H9 (cell line): ENCODE measurements at regions not wholly inside any gene's neighbourhood (a gene's known extent, or its start where the extent isn't known, plus 50 kb on each side); places are given as distances from the start of the nearest gene placed in this dataset.

Source experiments
- DNase-seq: peaks from one replicate; pipeline ENCODE4 v3.0.0-alpha.2; 2017
- H2AFZ ChIP-seq: one replicate; pipeline ENCODE4 v1.6.1; 2013; ENCODE audit warnings: mild to moderate bottlenecking, low read length, control low read depth, moderate library complexity
- H2AK5ac ChIP-seq: 2 replicates; pipeline ENCODE4 v1.6.1; 2013; ENCODE audit warnings: low read length, control low read depth, mixed read lengths; ENCODE audit not compliant: insufficient read length
- H2BK120ac ChIP-seq: one replicate; pipeline ENCODE4 v1.6.1; 2013; ENCODE audit warnings: low read depth, mild to moderate bottlenecking, low read length, control low read depth, inconsistent platforms; ENCODE audit not compliant: poor library complexity, severe bottlenecking
- H2BK12ac ChIP-seq: 2 replicates; pipeline ENCODE4 v1.6.1; 2013; ENCODE audit warnings: low read length, control low read depth, mixed read lengths, low read depth; ENCODE audit not compliant: insufficient read length
- H2BK15ac ChIP-seq: 2 replicates; pipeline ENCODE4 v1.6.1; 2013; ENCODE audit warnings: low read depth, low read length, control low read depth
- H2BK20ac ChIP-seq: one replicate; pipeline ENCODE4 v1.6.1; 2013; ENCODE audit warnings: low read depth, mild to moderate bottlenecking, low read length, control low read depth, inconsistent platforms; ENCODE audit not compliant: poor library complexity, severe bottlenecking
- H2BK5ac ChIP-seq: 2 replicates; pipeline ENCODE4 v1.6.1; 2013; ENCODE audit warnings: low read length, control low read depth, mixed read lengths; ENCODE audit not compliant: insufficient read length
- H3K14ac ChIP-seq: 2 replicates; pipeline ENCODE4 v1.6.1; 2013; ENCODE audit warnings: low read length, control low read depth; ENCODE audit not compliant: insufficient read depth
- H3K18ac ChIP-seq: 2 replicates; pipeline ENCODE4 v1.6.1; 2013; ENCODE audit warnings: low read depth, mild to moderate bottlenecking, mixed read lengths, low read length, control low read depth; ENCODE audit not compliant: insufficient read length
- H3K23ac ChIP-seq: 2 replicates; pipeline ENCODE4 v1.6.1; 2013; ENCODE audit warnings: low read length, control low read depth, mixed read lengths, low read depth; ENCODE audit not compliant: insufficient read length
- H3K23me2 ChIP-seq: 2 replicates; pipeline ENCODE4 v1.6.1; 2013; ENCODE audit warnings: low read depth, mild to moderate bottlenecking, mixed read lengths, low read length, control low read depth; ENCODE audit not compliant: insufficient read length, poor library complexity, severe bottlenecking
- H3K27ac ChIP-seq: 2 replicates; pipeline ENCODE4 v1.5.1; 2013; ENCODE audit warnings: low read length, control low read depth, mixed read lengths, low read depth; ENCODE audit not compliant: insufficient read length
- H3K27me3 ChIP-seq: 2 replicates; pipeline ENCODE4 v1.6.1; 2013; ENCODE audit warnings: low read length, control low read depth, inconsistent platforms; ENCODE audit not compliant: insufficient read depth
- H3K4ac ChIP-seq: 2 replicates; pipeline ENCODE4 v1.6.1; 2013; ENCODE audit warnings: low read depth, mild to moderate bottlenecking, control low read depth, inconsistent platforms, low read length, moderate library complexity
- H3K4me1 ChIP-seq: 2 replicates; pipeline ENCODE4 v1.6.1; 2013; ENCODE audit warnings: low read length, control low read depth, inconsistent platforms; ENCODE audit not compliant: insufficient read depth
- H3K4me2 ChIP-seq: 2 replicates; pipeline ENCODE4 v1.6.1; 2013; ENCODE audit warnings: low read length, control low read depth, mixed read lengths; ENCODE audit not compliant: insufficient read length, insufficient read depth
- H3K56ac ChIP-seq: 2 replicates; pipeline ENCODE4 v1.6.1; 2013; ENCODE audit warnings: low read depth, mild to moderate bottlenecking, mixed read lengths, low read length, control low read depth; ENCODE audit not compliant: insufficient read length
- H3K79me1 ChIP-seq: 2 replicates; pipeline ENCODE4 v1.6.1; 2013; ENCODE audit warnings: low read depth, mild to moderate bottlenecking, moderate library complexity, low read length, control low read depth, inconsistent platforms; ENCODE audit not compliant: insufficient read depth, poor library complexity, severe bottlenecking
- H3K79me2 ChIP-seq: 2 replicates; pipeline ENCODE4 v1.6.1; 2013; ENCODE audit warnings: low read length, control low read depth, inconsistent platforms; ENCODE audit not compliant: insufficient read depth
- H3K9ac ChIP-seq: 2 replicates; pipeline ENCODE4 v1.6.1; 2013; ENCODE audit warnings: low read length, control low read depth, mixed read lengths; ENCODE audit not compliant: insufficient read length; ENCODE audit errors: extremely low read depth
- H3K9me3 ChIP-seq: one replicate; pipeline ENCODE4 v1.6.1; 2013; ENCODE audit warnings: low read depth, low read length, inconsistent platforms; ENCODE audit not compliant: control insufficient read depth
- H3T11ph ChIP-seq: one replicate; pipeline ENCODE4 v1.6.1; 2013; ENCODE audit warnings: mild to moderate bottlenecking, low read length, control low read depth, inconsistent platforms
- H4K20me1 ChIP-seq: one replicate; pipeline ENCODE4 v1.6.1; 2013; ENCODE audit not compliant: control insufficient read depth, insufficient read length, insufficient read depth
- H4K5ac ChIP-seq: 2 replicates; pipeline ENCODE4 v1.6.1; 2013; ENCODE audit warnings: low read depth, mild to moderate bottlenecking, mixed read lengths, low read length, control low read depth; ENCODE audit not compliant: insufficient read length
- H4K8ac ChIP-seq: replicated peaks from 2 replicates; pipeline ENCODE4 v1.6.1; 2013; ENCODE audit warnings: low read length, control low read depth, mixed read lengths, low read depth; ENCODE audit not compliant: insufficient read length
- H4K91ac ChIP-seq: 2 replicates; pipeline ENCODE4 v1.6.1; 2013; ENCODE audit warnings: low read depth, mild to moderate bottlenecking, moderate library complexity, mixed read lengths, low read length, control low read depth; ENCODE audit not compliant: insufficient read length
- H3K27ac Mint-ChIP-seq, 3 experiments: 2 replicates in 2 of 3; 3 replicates in 1 of 3; pipeline ENCODE4 v1.8.0; 2020 to 2021; ENCODE audit warnings: mixed read lengths in 3 of 3, mild to moderate bottlenecking in 1 of 3, moderate library complexity in 1 of 3
- H3K27me3 Mint-ChIP-seq: 2 replicates; pipeline ENCODE4 v1.8.0; 2021; ENCODE audit warnings: low read depth, mild to moderate bottlenecking, moderate library complexity, mixed read lengths
- H3K36me3 Mint-ChIP-seq, 3 experiments: 2 replicates in 2 of 3; 3 replicates in 1 of 3; pipeline ENCODE4 v1.8.0; 2020 to 2021; ENCODE audit warnings: low read depth in 3 of 3, mixed read lengths in 3 of 3; ENCODE audit not compliant: insufficient read depth in 1 of 3
- H3K4me1 Mint-ChIP-seq, 2 experiments: 2 replicates each; pipeline ENCODE4 v1.8.0; 2020; ENCODE audit warnings: mixed read lengths in 2 of 2
- H3K4me3 Mint-ChIP-seq, 2 experiments: 2 replicates in 1 of 2; 3 replicates in 1 of 2; pipeline ENCODE4 v1.8.0; 2020 to 2021; ENCODE audit warnings: mild to moderate bottlenecking in 2 of 2, mixed read lengths in 2 of 2, moderate library complexity in 1 of 2
- H3K9me3 Mint-ChIP-seq, 2 experiments: 2 replicates in 1 of 2; 3 replicates in 1 of 2; pipeline ENCODE4 v1.8.0; 2020; ENCODE audit warnings: mild to moderate bottlenecking in 2 of 2, mixed read lengths in 2 of 2, moderate library complexity in 1 of 2
- CTCF ChIP-seq: fragments of 200-600 bp; sonication (generic); conservative IDR thresholded peaks from 3 replicates; pipeline ENCODE4 v1.8.0; 2021; ENCODE audit warnings: antibody characterized with exemption, mild to moderate bottlenecking
- WGBS: extraction: QIAGEN DNeasy Blood & Tissue Kit; methylation state at CpG from one replicate; pipeline ENCODE4 v1.1.7; 2013; ENCODE audit warnings: missing lambda C conversion rate, low lambda C conversion rate, mixed read lengths; ENCODE audit not compliant: insufficient read length; ENCODE audit errors: extremely low coverage; 5-methylcytosine and 5-hydroxymethylcytosine counted together

- no peak for TF ChIP-seq CTCF
- WGBS, result no CpG with 5 or more reads among the region's 2 CpGs
- H3K36me3 Mint-ChIP-seq, result peaks cover 4 to 22% (median 15%) of the 10 kb centered on the region in 3 experiments
- no peak overlapping the region for H2BK12ac ChIP-seq
- no peaks in the 10 kb centered on the region for H3K79me1 ChIP-seq
- no peak overlapping the region for H3K27ac ChIP-seq
- no peak overlapping the region for H2BK15ac ChIP-seq
- H3K9me3 Mint-ChIP-seq, result peaks cover 19 to 20% of the 10 kb centered on the region in 2 experiments
- no peak overlapping the region for H2BK20ac ChIP-seq
- H3K27ac Mint-ChIP-seq, result peak overlapping the region in 1 of 3 experiments; percentile 72; a peak in 1 of 7 replicates
- no peak overlapping the region for H3K18ac ChIP-seq
- peaks cover 9% of the 10 kb centered on the region for H3K9me3 ChIP-seq
- H3K23ac ChIP-seq, result no peak overlapping the region
- no peak overlapping the region for H3T11ph ChIP-seq
- H3K4me3 Mint-ChIP-seq, result no peak overlapping the region
- H4K20me1 ChIP-seq, result no peaks in the 10 kb centered on the region
- peaks cover 8% of the 10 kb centered on the region; the same call in 1 of the 2 replicates for H3K4me1 ChIP-seq
- H3K23me2 ChIP-seq, result no peaks in the 10 kb centered on the region
- H3K9ac ChIP-seq, result no peak overlapping the region
- H4K91ac ChIP-seq, result no peak overlapping the region
- H2AK5ac ChIP-seq, result no peak overlapping the region
- H2BK5ac ChIP-seq, result no peak overlapping the region
- no peaks in the 10 kb centered on the region; the same call in 1 of the 2 replicates for H3K27me3 ChIP-seq
- peaks cover 65 to 70% of the 10 kb centered on the region in 2 experiments for H3K4me1 Mint-ChIP-seq
- H2AFZ ChIP-seq, result no peak overlapping the region
- DNase-seq, result no peak
- no peak overlapping the region for H4K5ac ChIP-seq
- no peak overlapping the region for H3K14ac ChIP-seq
- no peak overlapping the region for H2BK120ac ChIP-seq
- no peak overlapping the region for H3K4ac ChIP-seq
- no peak overlapping the region for H3K4me2 ChIP-seq
- no peaks in the 10 kb centered on the region for H3K79me2 ChIP-seq
- H3K27me3 Mint-ChIP-seq, result peaks cover 13% of the 10 kb centered on the region
- H4K8ac ChIP-seq, result no peak overlapping the region
- H3K56ac ChIP-seq, result no peak overlapping the region
Measured at GRCh38 chr20:51310216-51310615, 232.3 kb downstream of the NFATC2 start.
